ENCODE measurements at regions not wholly inside any gene's neighbourhood (a gene's known extent, or its start where the extent isn't known, plus 50 kb on each side); places are given as distances from the start of the nearest gene placed in this dataset.

GRCh38 chr16:25426829-25427228 lies 169.2 kb upstream of the ZKSCAN2 start:
- Histone ChIP-seq H2AFZ (ENCODE audit: low read depth, low read length) (no peak overlapping the region), H3K9ac (ENCODE audit: low read length) (no peak overlapping the region), H3K9me3 (ENCODE audit: low read length) (no peaks in the 10 kb centered on the region), H3K27me3 (ENCODE audit: insufficient read depth, low read depth, low read length) (no peaks in the 10 kb centered on the region), H3K36me3 (ENCODE audit: insufficient read depth, low read length) (no peaks in the 10 kb centered on the region), H3K9me2 (ENCODE audit: insufficient read depth, low read length) (no peaks in the 10 kb centered on the region), H3K79me2 (replicated peaks; ENCODE audit: insufficient read depth, low read length) (no peaks in the 10 kb centered on the region), H3K4me2 (ENCODE audit: low read length) (no peak overlapping the region), H3F3A (ENCODE audit: insufficient read depth, low read length, poor library complexity, severe bottlenecking) (no peaks in the 10 kb centered on the region), H3K4me3 (ENCODE audit: low read length) (no peak overlapping the region), H3K27ac (ENCODE audit: low read length) (no peak overlapping the region), H4K20me1 (ENCODE audit: insufficient read depth) (no peaks in the 10 kb centered on the region)
- TF ChIP-seq EP300 (conservative IDR thresholded peaks at IDR 0.05; ENCODE audit: poor library complexity, severe bottlenecking) (no peak), CTCF (IDR thresholded peaks at IDR 0.05; ENCODE audit: poor library complexity, severe bottlenecking) (no peak)

- no peak for TF ChIP-seq POLR2AphosphoS5 (IDR thresholded peaks at IDR 0.05)
- no peak for TF ChIP-seq REST (IDR thresholded peaks at IDR 0.05; ENCODE audit: borderline replicate concordance)
- TF ChIP-seq TAF1 (IDR thresholded peaks at IDR 0.05; ENCODE audit: low read depth): no peak
- TF ChIP-seq RAD21 (conservative IDR thresholded peaks at IDR 0.05): no peak
- TF ChIP-seq EP300 (conservative IDR thresholded peaks at IDR 0.05; ENCODE audit: poor library complexity, severe bottlenecking): no peak
- no peak for TF ChIP-seq SMC3 (conservative IDR thresholded peaks at IDR 0.05; ENCODE audit: poor library complexity)
- no peak for TF ChIP-seq MXI1 (conservative IDR thresholded peaks at IDR 0.05; ENCODE audit: poor library complexity, severe bottlenecking)
- TF ChIP-seq CTCF (IDR thresholded peaks at IDR 0.05; ENCODE audit: poor library complexity, severe bottlenecking): no peak
- TF ChIP-seq EZH2 (IDR thresholded peaks at IDR 0.05; ENCODE audit: borderline replicate concordance, insufficient read depth, low read length, poor library complexity, severe bottlenecking): no peak
Observed at GRCh38 chr16:25419681-25420080, 162.0 kb upstream of the ZKSCAN2 start.

More at GRCh38 chr16:25419681-25420080, 162.0 kb upstream of the ZKSCAN2 start:
- no peak overlapping the region for H2AFZ ChIP-seq (ENCODE audit: low read depth, low read length)
- no peak overlapping the region for H3K4me2 ChIP-seq (ENCODE audit: low read length)
- no peaks in the 10 kb centered on the region for H4K20me1 ChIP-seq (ENCODE audit: insufficient read depth)
- no peaks in the 10 kb centered on the region for H3K79me2 ChIP-seq (replicated peaks; ENCODE audit: insufficient read depth, low read length)
- H3K9me2 ChIP-seq (ENCODE audit: insufficient read depth, low read length): no peaks in the 10 kb centered on the region
- no peak overlapping the region for H3K4me3 ChIP-seq (ENCODE audit: low read length)
- H3K9ac ChIP-seq (ENCODE audit: low read length): no peak overlapping the region
- H3K27me3 ChIP-seq (ENCODE audit: insufficient read depth, low read depth, low read length): no peaks in the 10 kb centered on the region
- H3K9me3 ChIP-seq (ENCODE audit: low read length): no peaks in the 10 kb centered on the region
- no peaks in the 10 kb centered on the region for H3K36me3 ChIP-seq (ENCODE audit: insufficient read depth, low read length)
- H3K27ac ChIP-seq (ENCODE audit: low read length): no peak overlapping the region
- no peaks in the 10 kb centered on the region for H3F3A ChIP-seq (ENCODE audit: insufficient read depth, low read length, poor library complexity, severe bottlenecking)

Data from neural cell (in vitro differentiated cells).